HG03439 (cell line): ENCODE measurements at regions not wholly inside any gene's neighbourhood (a gene's known extent, or its start where the extent isn't known, plus 50 kb on each side); places are given as distances from the start of the nearest gene placed in this dataset.

Experiments used
- ATAC-seq: cut with Tn5 transposase; IDR thresholded peaks from one replicate; pipeline ENCODE4 v1.9.1; 2021; ENCODE audit warnings: mild to moderate bottlenecking, moderate library complexity; ENCODE audit not compliant: unreplicated experiment

- ATAC-seq = no peak
Measured at GRCh38 chr3:159797771-159798170, 190.9 kb upstream of the IL12A start.

GRCh38 chr3:159798951-159799350, 189.7 kb upstream of the IL12A start:
- no peak for ATAC-seq

- no peak for ATAC-seq
Measured at GRCh38 chr3:159800434-159801155, 188.0 kb upstream of the IL12A start.

- ATAC-seq = no peak
Measured at GRCh38 chr3:159802864-159803263, 185.8 kb upstream of the IL12A start.

- ATAC-seq = no peak
Measured at GRCh38 chr3:159803459-159803858, 185.2 kb upstream of the IL12A start.

GRCh38 chr3:159804726-159805410, 183.8 kb upstream of the IL12A start:
- peak; percentile 94 for ATAC-seq

- peak; percentile 23 for ATAC-seq
Measured at GRCh38 chr3:159805411-159805772, 183.2 kb upstream of the IL12A start.

- no peak for ATAC-seq
Measured at GRCh38 chr3:159806412-159806811, 182.2 kb upstream of the IL12A start.

- no peak for ATAC-seq
Measured at GRCh38 chr3:159807137-159808040, 181.2 kb upstream of the IL12A start.

- no peak for ATAC-seq
Measured at GRCh38 chr3:159813822-159814531, 174.7 kb upstream of the IL12A start.

- no peak for ATAC-seq
Measured at GRCh38 chr3:159816512-159816911, 172.1 kb upstream of the IL12A start.

GRCh38 chr3:159817126-159817525, 171.5 kb upstream of the IL12A start:
- ATAC-seq = no peak

- no peak for ATAC-seq
Measured at GRCh38 chr3:159817571-159817970, 171.1 kb upstream of the IL12A start.

- ATAC-seq = no peak
Measured at GRCh38 chr3:159818399-159818798, 170.2 kb upstream of the IL12A start.

- no peak for ATAC-seq
Measured at GRCh38 chr3:159818997-159819500, 169.6 kb upstream of the IL12A start.

- no peak for ATAC-seq
Measured at GRCh38 chr3:159819676-159820075, 169.0 kb upstream of the IL12A start.

- no peak for ATAC-seq
Measured at GRCh38 chr3:159821110-159821509, 167.5 kb upstream of the IL12A start.

GRCh38 chr3:159821736-159822135, 166.9 kb upstream of the IL12A start:
- no peak for ATAC-seq

GRCh38 chr3:159823780-159824179, 164.9 kb upstream of the IL12A start:
- no peak for ATAC-seq

- ATAC-seq = no peak
Measured at GRCh38 chr3:159824333-159824732, 164.3 kb upstream of the IL12A start.
